ENCODE measurements at regions not wholly inside any gene's neighbourhood (a gene's known extent, or its start where the extent isn't known, plus 50 kb on each side); places are given as distances from the start of the nearest gene placed in this dataset.

DNA sequence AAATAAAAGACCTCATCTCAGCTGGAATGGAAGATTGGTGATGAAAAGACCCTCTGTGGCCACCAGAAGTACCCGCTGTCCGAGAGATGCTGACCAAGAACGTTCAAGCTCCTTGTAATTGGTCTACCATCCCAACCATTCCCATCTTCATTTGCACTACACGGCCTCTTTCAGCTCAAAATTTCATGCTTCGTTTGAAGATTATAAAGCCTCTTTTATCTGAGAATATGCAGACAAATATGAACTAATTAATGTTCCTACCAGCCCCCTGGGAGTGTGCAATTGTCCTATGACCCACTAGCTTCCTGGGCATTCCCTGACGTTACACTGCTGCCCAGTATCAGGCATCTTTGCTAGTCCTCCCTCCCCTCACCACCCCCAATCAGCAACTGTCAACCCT, 583.7 kb downstream of the MID1IP1 start:
- TF ChIP-seq KLF16 (IDR thresholded peaks at IDR 0.05) (no peak), CHCHD3 (CRISPR knock-in tag; IDR thresholded peaks at IDR 0.05) (no peak), POLR2AphosphoS5 (IDR thresholded peaks at IDR 0.05; ENCODE audit: control insufficient read depth, insufficient read depth, low read depth, low read length) (no peak), MCM2 (IDR thresholded peaks at IDR 0.05; ENCODE audit: low read depth) (no peak), POLR2AphosphoS2 (IDR thresholded peaks at IDR 0.05; ENCODE audit: low read length) (no peak), JUND (IDR thresholded peaks at IDR 0.05; ENCODE audit: borderline replicate concordance, low read depth, low read length) (no peak), JUND (tag; IDR thresholded peaks at IDR 0.05; ENCODE audit: borderline replicate concordance, low read depth, low read length) (no peak), ELF1 (tag; IDR thresholded peaks at IDR 0.05) (no peak), MTA3 (IDR thresholded peaks at IDR 0.05; ENCODE audit: borderline replicate concordance) (no peak), NFIX (CRISPR knock-in tag; IDR thresholded peaks at IDR 0.05; ENCODE audit: low read depth) (no peak)
- TF ChIP-seq, protein P1, sequence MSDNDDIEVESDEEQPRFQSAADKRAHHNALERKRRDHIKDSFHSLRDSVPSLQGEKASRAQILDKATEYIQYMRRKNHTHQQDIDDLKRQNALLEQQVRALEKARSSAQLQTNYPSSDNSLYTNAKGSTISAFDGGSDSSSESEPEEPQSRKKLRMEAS (CRISPR knock-in tag; IDR thresholded peaks at IDR 0.05) = no peak
- TF ChIP-seq, protein P2, sequence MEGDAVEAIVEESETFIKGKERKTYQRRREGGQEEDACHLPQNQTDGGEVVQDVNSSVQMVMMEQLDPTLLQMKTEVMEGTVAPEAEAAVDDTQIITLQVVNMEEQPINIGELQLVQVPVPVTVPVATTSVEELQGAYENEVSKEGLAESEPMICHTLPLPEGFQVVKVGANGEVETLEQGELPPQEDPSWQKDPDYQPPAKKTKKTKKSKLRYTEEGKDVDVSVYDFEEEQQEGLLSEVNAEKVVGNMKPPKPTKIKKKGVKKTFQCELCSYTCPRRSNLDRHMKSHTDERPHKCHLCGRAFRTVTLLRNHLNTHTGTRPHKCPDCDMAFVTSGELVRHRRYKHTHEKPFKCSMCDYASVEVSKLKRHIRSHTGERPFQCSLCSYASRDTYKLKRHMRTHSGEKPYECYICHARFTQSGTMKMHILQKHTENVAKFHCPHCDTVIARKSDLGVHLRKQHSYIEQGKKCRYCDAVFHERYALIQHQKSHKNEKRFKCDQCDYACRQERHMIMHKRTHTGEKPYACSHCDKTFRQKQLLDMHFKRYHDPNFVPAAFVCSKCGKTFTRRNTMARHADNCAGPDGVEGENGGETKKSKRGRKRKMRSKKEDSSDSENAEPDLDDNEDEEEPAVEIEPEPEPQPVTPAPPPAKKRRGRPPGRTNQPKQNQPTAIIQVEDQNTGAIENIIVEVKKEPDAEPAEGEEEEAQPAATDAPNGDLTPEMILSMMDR (IDR thresholded peaks at IDR 0.05 in 2 of 3, conservative IDR thresholded peaks at IDR 0.05 in 1 of 3; ENCODE audit: insufficient read depth in 2 of 3, low read depth in 1 of 3, low read length in 3 of 3) = no peak
- TF ChIP-seq, protein P3, sequence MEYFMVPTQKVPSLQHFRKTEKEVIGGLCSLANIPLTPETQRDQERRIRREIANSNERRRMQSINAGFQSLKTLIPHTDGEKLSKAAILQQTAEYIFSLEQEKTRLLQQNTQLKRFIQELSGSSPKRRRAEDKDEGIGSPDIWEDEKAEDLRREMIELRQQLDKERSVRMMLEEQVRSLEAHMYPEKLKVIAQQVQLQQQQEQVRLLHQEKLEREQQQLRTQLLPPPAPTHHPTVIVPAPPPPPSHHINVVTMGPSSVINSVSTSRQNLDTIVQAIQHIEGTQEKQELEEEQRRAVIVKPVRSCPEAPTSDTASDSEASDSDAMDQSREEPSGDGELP (CRISPR knock-in tag; IDR thresholded peaks at IDR 0.05; ENCODE audit: borderline replicate concordance) = no peak
